Stimulated activated CD8-positive, alpha-beta memory T cell treated with anti-CD3 and anti-CD28 coated beads, Interleukin-15, amount 100 ng/mL, for 48 hours (primary cell): ENCODE measurements at regions not wholly inside any gene's neighbourhood (a gene's known extent, or its start where the extent isn't known, plus 50 kb on each side); places are given as distances from the start of the nearest gene placed in this dataset.
A peak's percentile ranks its signal among the peaks of the same experiment; 100 is the strongest.
"Not testable (repeated sequence)": the region's sequence is repeated elsewhere in the genome, so short reads cannot be mapped to it uniquely, and the experiment has no call there.

Experiments used
- DNase-seq, 2 donors: peaks; one replicate each; pipeline ENCODE4 v3.0.0-alpha.2; 2020; ENCODE audit warnings: low read depth in 2 of 2

DNA sequence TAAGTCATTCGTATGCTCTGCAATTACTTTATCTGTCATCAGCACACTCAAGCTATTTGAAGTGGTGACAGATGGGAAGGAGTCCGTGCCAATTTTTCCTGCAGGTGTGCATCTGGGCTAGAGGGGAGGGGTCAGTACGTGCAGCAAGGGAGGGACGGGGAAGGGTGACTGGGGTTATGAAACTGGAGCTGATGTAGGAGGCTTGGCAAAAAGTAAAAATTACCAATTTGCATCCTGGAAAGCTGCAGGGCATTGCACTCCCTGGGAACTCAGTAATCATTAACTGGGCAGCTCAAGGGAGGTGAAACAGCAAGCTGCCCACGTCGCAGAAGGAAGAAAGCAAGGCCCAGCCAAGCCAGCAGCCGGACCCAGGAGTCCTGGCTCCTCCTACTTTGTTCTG is 87.1 kb upstream of the TMEM45B start:
- no peak for DNase-seq

DNA sequence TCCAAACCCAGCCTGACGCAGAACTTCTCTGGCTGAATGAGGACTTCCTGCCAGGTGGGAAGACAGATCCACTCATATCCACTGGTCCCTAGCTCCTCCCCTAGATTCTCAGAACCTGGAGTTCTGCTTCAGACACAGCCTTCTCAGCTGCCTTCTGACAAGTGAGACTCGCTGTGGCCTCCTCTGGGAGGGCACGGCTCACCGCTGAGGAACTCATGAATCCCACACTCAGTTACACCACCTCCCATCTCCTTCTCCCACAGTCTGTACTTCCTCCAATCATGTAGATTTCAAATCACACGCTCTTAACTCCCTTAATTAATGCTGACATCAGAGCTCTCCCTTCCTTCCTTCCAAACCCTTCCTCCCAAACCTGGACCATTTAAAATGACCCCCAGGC is 86.4 kb upstream of the TMEM45B start:
- no peak for DNase-seq

DNA sequence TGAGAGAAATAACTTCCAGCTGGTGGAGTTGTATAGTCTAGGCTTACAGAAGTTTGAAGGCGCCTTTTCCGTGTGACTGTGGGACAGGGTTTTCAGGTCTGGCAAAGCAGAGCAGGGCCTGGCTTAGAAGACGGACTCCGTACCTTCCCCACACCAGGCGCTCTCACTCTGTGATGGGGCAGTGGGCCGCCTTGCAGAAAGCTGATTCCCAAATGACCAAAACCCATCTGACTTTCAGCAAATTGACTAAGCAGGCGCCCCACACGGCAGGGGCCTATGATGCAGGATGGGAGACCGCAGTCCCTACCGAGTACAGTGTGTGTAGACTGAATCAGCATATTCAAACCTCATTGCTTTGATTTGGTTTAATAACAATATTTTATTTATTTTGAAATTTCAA is 85.8 kb upstream of the TMEM45B start:
- no peak for DNase-seq

DNA sequence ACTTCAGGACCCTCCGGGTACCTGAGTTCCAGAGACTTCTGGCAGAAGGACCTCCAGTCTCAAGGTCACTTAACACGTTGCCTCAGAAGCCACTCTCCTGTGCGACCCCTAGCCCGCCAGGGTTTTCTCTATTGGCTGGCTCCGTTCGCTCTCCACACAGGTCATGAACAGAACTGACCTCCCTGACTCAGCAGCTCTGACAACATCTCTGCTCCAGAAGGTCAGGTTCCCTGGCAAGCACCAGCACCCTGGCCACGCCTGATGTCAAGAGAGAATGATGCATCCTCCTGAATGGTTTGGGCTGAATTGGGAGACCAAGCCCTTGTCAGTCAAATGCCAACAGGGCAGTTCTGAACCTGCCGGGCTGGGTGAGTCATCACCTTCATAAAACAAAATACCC is 84.3 kb upstream of the TMEM45B start:
- DNase-seq, result no peak

DNA sequence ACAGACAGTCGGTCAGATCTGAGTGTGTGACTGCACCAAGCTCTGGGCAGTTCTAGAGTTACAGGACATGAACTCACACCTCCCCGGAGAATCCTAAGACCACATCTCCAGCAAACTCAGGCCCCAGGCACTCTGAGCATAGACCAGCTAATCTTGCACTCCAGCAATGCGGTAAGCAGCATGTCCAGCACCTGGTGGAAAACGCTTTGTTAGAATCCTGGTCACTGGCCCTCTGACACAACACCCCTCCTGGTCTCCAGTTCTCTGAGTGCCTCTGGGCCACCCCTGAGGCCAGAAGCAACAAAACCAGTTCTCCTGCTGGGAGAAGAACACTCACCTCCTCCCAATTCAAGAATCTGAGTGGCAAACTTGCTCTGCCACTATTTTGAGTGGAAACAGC is 82.7 kb upstream of the TMEM45B start:
- DNase-seq, result no peak

DNA sequence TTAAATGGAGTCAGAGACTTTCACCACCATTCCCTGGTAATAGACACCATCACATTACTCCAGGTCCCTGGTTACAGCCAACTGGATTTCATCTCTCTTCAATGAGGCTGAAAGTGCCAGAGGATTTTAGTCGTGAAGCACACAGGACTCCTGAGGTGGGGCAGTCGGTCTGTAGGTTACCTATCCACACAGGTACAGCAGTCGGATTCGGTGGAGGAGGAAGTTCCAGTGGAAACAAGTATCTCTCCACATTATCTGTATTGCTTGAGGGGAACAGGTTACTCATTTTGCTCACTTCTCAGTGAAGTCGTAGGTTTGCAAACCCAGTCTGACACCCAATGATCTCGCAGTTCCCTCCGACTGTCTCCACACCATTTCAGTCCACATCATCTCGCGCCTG is 82.3 kb upstream of the TMEM45B start:
- DNase-seq, result no peak

DNA sequence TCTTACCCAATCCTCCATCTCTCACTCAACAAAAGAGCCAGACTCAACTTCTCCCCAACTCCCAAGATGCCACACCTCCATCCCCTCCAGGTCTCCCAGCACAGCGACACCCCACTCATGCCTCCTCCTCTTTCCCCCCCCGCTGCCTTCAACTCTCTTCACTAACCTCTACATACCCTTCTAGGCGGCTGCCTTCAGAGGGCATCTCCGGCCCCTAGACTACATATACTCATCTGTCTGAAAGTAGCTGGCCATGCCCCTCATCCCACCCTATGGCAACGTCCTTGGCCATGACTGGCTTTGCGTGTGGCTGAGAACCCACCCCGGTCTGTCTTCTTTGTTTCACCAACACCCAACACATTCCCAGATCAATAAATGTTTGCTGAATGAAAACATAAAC is 81.7 kb upstream of the TMEM45B start:
- DNase-seq, result no peak

DNA sequence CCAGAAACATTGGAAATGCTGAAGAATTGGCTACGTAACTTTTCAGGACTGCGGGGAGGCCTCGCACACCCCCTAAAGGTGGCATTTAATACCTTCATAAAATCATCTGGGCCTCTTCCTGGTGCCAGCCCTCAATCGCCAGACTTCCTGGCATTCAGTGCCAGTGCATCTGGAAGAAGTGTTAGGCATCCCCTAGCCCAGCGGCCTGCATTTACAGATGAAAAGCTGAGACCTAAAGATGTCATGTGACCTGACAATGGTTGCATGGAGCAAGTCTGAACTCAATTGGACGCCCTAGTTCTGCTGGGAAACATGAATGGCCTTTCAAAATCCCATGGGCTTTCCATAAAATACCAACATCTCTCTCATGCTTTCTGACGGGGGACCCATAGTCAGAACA is 81.0 kb upstream of the TMEM45B start:
- DNase-seq, result no peak

DNA sequence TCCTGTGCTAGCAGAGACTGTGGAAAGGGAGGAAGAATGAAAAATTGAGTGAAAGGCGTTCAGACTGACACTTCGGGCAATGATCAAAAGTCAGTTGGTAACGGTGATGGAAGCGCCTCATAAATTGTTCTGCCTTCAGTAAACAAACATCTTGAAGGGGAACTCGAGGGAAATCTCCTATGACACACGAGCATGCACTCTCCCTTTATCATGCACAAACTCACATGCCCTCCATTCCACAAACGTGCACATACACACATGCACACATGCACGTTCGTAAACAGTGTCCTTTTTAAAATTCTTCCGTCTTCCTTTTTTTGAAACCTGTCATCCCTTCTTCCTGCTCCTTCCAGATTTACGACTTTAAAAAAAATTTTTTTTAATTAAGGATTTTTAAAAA is 77.8 kb upstream of the TMEM45B start:
- DNase-seq, result no peak

DNA sequence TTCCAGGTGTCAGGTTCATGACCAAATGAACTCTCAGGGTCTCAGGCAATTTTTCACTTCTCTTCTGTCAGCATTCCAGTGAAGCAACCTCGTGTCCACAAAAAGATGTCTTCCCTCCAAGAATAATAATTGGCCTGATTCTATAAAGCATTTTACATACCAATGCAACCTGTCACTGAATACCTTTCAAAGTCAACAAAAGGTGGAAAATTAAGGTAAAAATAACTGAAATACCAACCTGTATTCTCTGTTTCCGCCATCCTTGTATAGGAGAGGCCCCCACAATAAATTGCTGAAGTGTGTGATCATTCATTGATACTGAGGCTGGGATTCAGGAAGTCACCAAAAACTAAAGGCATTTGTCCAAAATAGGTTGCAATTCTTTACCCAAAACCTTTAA is 77.4 kb upstream of the TMEM45B start:
- no peak for DNase-seq

DNA sequence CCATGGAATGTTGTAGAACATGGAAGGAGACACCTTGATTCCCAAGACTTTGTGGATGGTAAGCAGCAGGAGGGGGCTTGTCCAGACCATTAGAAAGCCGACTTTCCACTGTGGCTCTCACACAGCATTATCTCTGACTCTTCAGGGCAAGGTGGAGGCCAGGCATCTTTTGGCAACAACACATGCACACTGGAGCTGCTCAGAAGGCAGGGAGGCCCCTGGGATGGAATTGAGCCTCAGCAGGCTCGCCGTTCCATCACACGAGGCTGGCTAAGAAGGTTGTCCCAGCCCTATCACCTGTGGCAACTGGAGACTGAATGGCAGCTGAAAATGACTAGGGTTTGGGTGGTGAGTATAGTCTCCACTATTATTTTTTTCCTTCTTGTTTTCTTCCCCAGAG is 76.3 kb upstream of the TMEM45B start:
- no peak for DNase-seq

DNA sequence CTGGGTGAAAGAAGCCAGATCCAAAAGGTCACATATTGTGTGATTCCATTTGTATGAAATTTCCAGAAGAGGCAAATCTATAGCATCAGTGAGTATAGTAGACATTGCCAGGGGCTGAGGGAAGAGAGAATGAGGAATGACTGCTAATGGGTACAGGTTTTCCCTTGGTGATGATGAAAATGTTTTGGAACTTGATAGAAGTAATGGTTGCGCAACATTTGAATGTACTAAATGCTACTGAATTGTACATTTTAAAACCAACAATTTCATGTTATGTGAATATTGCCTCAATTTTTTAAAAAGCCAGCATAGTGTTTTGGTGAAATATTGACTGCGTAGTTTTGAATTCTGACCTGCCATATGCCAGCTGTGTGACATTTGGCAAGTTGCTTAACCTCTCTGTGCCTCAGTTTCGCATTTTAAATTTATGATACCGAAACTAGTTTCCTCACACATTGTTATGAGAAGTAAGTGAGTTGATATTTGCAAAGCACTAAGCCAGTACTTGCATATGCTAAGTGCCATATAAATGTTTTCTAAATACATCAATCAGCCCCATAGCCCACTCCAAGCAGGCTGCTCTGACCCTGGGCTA is 75.4 kb upstream of the TMEM45B start:
- DNase-seq, result no peak

DNA sequence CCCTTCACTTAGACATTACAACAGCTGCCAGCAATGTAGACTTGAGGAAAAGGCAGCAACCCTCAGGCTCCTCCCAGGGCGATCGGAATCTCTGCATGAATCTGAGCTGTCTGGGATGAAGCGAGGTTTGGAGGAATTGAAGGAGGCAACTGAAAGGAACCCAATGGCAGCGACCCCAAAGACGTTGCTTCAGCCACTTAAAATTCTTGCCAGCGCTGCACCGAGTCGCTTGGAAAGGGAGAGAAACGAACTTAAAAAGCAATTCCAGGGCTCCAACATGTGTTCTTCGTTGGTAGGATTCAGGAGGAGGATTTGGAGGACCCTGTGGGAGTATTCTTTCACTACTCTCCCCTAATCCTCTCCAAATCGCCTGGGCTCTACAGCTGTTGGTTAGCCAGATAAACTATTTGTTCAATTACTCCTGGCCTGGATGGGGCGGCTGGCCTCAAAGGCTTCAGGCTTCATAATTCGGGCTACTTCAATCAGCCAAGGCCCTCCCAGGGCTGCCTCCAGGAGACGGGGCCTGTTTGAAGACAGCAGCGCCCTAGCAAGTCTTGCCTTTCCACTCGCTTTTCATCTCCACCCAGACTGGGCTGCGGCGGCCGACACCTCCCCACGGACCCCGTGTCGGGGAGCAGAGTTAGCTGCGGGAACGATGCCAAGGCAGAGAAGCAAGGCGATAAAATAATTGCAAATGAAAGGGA is 72.4 kb upstream of the TMEM45B start:
- no peak for DNase-seq

DNA sequence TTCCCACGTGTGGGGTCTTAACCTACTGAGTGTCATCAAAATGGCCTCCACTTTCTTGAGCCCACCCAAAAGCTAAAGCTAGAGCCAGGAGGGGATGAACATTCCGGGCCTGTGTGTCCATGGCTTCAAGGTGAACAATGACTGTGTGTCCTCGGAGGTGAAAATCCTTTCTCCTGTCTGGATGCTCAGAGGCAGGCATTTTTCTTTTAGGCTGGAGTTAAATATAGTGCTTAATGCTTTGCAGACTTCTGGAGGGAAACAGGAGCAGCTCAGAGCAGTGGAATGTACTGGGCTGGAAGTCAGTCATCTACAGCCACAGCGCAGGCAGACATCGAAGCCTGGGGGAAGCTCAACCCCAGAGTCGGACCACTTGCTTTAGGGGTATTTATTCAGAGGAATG is 68.6 kb upstream of the TMEM45B start:
- DNase-seq, result no peak

DNA sequence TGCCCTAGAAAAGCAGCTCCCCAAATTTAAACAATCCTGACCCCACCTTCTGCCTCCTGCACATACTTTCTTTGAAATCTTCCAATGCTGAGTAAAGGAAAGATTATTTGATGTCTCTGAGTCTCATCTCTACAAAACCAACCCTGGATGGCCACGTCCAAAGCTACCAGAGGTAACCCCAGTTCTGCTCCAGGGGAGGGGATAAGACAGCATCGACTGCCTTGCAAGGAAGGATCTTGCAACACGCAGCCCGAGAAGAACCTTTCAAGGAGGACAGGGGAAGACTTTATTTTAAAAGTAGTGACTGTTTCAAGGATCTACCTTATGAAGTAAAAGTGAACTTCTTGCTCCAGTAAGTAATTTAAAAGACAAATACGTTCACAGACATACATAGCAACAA is 66.5 kb upstream of the TMEM45B start:
- DNase-seq, result no peak

DNA sequence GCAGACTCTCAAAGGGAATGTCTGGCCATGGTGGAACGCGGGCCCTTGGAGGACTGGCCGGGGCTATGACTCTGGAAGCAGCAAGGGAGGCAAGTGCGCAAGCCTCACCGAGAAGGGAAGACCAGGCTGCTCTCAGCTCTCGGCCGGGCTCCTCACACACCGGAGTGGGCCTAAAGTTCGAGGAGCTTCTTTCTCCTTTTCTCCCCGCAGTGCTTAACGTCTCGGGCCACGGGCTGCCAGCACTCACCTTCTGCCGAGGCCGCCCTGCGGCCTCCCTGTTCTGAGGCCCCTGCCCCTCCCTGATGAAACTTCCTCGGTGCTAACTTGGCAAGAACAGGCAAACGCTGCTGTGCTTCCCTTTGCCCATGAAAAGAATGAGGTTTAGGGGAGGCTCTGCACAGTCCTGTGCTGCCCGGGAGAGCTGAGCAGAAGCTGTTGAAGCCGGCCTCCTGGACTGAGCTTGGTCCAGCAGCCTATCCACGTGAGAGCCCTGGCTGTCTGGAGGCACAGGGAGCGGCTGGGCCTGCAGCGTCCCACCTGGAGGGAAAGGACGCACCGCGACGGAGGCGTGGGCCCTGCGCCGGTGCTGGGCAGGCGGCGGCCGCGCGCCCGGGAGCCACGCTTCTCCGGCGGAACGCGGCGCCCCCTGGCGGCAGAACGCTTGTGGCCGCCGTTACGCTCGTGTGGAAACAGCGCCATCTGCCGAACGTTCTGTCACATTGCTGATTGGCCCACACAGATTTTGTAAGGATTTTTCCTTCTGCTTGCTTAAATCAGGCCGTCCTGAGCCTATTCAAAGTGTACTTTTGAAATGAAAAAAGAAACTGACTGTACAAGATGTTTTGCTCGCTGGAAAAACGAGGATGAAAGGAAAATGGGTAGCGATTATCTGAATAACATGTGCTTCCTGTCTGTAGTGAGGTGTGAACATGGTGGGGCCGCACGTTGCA is 65.0 kb upstream of the TMEM45B start:
- DNase-seq, result peak; percentile 53 to 54

DNA sequence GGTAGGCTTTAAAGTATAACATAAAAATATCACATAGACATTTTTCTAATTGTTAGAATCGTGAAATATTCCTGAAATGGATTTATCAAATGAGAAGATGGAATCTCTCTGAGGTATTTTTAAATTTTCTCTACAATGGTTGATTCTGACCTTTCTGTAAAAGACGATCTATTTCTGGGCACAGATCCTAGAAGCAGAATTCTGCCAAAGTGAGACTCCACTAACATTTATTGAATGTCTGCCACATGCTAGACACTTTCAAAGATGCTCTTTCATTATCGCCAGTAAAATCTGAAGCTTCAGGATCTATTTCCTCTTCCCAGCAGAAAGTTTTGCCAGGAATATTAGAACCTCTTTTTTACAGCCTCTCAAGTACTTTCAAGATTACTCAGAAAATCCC is 64.1 kb upstream of the TMEM45B start:
- DNase-seq, result no peak

DNA sequence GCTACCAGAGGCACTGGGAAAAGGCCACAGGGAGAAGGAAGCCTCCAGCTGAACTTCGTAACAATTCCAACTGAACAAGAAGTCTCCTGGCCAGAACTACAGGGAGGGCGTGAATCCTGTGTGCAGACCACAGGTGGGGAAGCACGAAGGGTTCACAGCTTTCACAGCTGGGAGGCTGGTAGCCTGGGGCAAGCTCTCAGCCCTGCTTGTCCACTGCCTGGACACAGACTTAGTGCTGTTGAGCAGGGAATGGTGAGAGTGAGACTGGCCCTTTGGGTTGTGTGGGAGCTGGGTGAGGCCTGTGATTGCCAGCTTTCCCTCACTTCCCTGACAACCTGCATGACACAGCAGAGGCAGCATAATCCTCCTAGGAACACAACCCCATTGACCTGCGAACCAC is 52.1 kb upstream of the TMEM45B start:
- not testable (repeated sequence) for DNase-seq

DNA sequence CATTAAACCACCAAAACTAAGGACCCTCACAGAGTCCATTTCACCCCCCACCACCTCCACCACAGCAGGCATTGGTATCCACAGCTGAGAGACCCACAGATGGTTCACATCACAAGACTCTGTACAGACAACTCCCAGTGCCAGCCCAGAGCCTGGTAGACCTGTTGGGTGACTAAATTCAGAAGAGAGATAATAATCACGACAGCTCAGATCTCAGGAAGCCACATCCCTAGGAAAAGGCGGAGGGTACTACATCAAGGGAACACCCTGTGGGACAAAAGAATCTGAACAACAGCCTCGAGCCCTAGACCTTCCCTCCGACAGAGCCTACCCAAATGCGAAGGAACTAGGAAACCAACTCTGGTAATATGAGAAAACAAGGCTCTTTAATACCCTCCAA is 51.4 kb upstream of the TMEM45B start:
- DNase-seq, result not testable (repeated sequence)
